ENCODE measurements at regions not wholly inside any gene's neighbourhood (a gene's known extent, or its start where the extent isn't known, plus 50 kb on each side); places are given as distances from the start of the nearest gene placed in this dataset.

DNA sequence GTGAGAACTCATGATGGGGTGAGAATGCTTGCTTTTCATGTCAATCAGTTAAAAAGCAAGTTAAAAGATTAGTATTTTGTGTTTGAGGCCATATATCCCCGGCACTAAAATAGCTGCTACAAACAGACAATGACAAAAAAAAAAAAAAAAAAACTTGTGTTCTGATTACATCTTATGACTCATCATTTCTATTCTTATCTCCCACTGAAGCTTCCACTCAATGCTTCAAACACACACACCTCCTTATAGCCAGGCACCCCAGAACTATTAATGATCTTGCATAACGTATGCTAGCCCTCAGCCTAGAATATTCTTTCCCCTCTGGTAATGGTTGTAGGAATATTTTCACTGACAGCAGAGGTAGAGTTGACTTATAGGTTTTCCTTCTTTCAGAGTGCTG lies 778.3 kb downstream of the TRIB2 start:
- TF ChIP-seq, protein P1, sequence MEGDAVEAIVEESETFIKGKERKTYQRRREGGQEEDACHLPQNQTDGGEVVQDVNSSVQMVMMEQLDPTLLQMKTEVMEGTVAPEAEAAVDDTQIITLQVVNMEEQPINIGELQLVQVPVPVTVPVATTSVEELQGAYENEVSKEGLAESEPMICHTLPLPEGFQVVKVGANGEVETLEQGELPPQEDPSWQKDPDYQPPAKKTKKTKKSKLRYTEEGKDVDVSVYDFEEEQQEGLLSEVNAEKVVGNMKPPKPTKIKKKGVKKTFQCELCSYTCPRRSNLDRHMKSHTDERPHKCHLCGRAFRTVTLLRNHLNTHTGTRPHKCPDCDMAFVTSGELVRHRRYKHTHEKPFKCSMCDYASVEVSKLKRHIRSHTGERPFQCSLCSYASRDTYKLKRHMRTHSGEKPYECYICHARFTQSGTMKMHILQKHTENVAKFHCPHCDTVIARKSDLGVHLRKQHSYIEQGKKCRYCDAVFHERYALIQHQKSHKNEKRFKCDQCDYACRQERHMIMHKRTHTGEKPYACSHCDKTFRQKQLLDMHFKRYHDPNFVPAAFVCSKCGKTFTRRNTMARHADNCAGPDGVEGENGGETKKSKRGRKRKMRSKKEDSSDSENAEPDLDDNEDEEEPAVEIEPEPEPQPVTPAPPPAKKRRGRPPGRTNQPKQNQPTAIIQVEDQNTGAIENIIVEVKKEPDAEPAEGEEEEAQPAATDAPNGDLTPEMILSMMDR (conservative IDR thresholded peaks at IDR 0.05) = no peak
- TF ChIP-seq ZFX (IDR thresholded peaks at IDR 0.05) = no peak

All from C4-2B (cell line).